ENCODE measurements at regions not wholly inside any gene's neighbourhood (a gene's known extent, or its start where the extent isn't known, plus 50 kb on each side); places are given as distances from the start of the nearest gene placed in this dataset.

- H3K27me3 ChIP-seq: no peaks in the 10 kb centered on the region
- no peaks in the 10 kb centered on the region for H3K36me3 ChIP-seq
- intact Hi-C loops (cut with DNase I): no loop called here
- H3K9me3 ChIP-seq: no peaks in the 10 kb centered on the region
- H3K4me1 ChIP-seq: no peaks in the 10 kb centered on the region
- no peak for TF ChIP-seq POLR2AphosphoS5 (IDR thresholded peaks at IDR 0.05)
- no peak for TF ChIP-seq POLR2A (IDR thresholded peaks at IDR 0.05; ENCODE audit: low read depth)
- no peak for TF ChIP-seq EP300 (IDR thresholded peaks at IDR 0.05)
- no peak for TF ChIP-seq CTCF (IDR thresholded peaks at IDR 0.05)
- DNase-seq (ENCODE audit: extremely low spot score): no peak
- H3K4me3 ChIP-seq: no peak overlapping the region
- WGBS: 73% methylated on average over 4 of the region's 4 CpGs
- H3K27ac ChIP-seq (replicated peaks in 1 of 4): no peak overlapping the region
These were observed 225.2 kb downstream of the CHD9NB start for GRCh38 chr16:52827456-52827855.

GRCh38 chr16:52825892-52826291 lies 226.8 kb downstream of the CHD9NB start:
- intact Hi-C loops (cut with DNase I): no loop called here
- H3K27ac ChIP-seq (replicated peaks in 1 of 4): no peak overlapping the region
- no peaks in the 10 kb centered on the region for H3K9me3 ChIP-seq
- H3K27me3 ChIP-seq: no peaks in the 10 kb centered on the region
- no peak for TF ChIP-seq POLR2AphosphoS5 (IDR thresholded peaks at IDR 0.05)
- no peak for TF ChIP-seq EP300 (IDR thresholded peaks at IDR 0.05)
- no peak for TF ChIP-seq POLR2A (IDR thresholded peaks at IDR 0.05; ENCODE audit: low read depth)
- TF ChIP-seq CTCF (IDR thresholded peaks at IDR 0.05): no peak
- no peak for DNase-seq (ENCODE audit: extremely low spot score)
- no peaks in the 10 kb centered on the region for H3K36me3 ChIP-seq
- WGBS: 73% methylated on average over 5 of the region's 5 CpGs
- H3K4me3 ChIP-seq: no peak overlapping the region
- no peaks in the 10 kb centered on the region for H3K4me1 ChIP-seq

- Histone ChIP-seq H3K27ac (replicated peaks in 1 of 4) (no peak overlapping the region), H3K9me3 (no peaks in the 10 kb centered on the region), H3K36me3 (no peaks in the 10 kb centered on the region), H3K4me1 (no peaks in the 10 kb centered on the region), H3K4me3 (no peak overlapping the region), H3K27me3 (no peaks in the 10 kb centered on the region)
- WGBS: 54% methylated on average over 3 of the region's 3 CpGs
- TF ChIP-seq EP300 (IDR thresholded peaks at IDR 0.05): no peak
- no peak for TF ChIP-seq POLR2A (IDR thresholded peaks at IDR 0.05; ENCODE audit: low read depth)
- TF ChIP-seq POLR2AphosphoS5 (IDR thresholded peaks at IDR 0.05): no peak
- TF ChIP-seq CTCF (IDR thresholded peaks at IDR 0.05): no peak
- intact Hi-C loops (cut with DNase I): no loop called here
- no peak for DNase-seq (ENCODE audit: extremely low spot score)
These were observed 232.9 kb downstream of the CHD9NB start for GRCh38 chr16:52819808-52820207.

- no peak for TF ChIP-seq POLR2A (IDR thresholded peaks at IDR 0.05; ENCODE audit: low read depth)
- TF ChIP-seq POLR2AphosphoS5 (IDR thresholded peaks at IDR 0.05): no peak
- no peak for TF ChIP-seq EP300 (IDR thresholded peaks at IDR 0.05)
- no peak for TF ChIP-seq CTCF (IDR thresholded peaks at IDR 0.05)
- Histone ChIP-seq H3K9me3 (no peaks in the 10 kb centered on the region), H3K27me3 (no peaks in the 10 kb centered on the region), H3K4me1 (no peaks in the 10 kb centered on the region), H3K4me3 (no peak overlapping the region), H3K36me3 (no peaks in the 10 kb centered on the region), H3K27ac (replicated peaks in 1 of 4) (no peak overlapping the region)
- no peak for DNase-seq (ENCODE audit: extremely low spot score)
- WGBS: 72% methylated on average over 7 of the region's 7 CpGs
- intact Hi-C loops (cut with DNase I): no loop called here
These were observed 233.3 kb downstream of the CHD9NB start for GRCh38 chr16:52819405-52819804.

- Histone ChIP-seq H3K27ac (replicated peaks in 1 of 4) (no peak overlapping the region), H3K4me1 (no peaks in the 10 kb centered on the region), H3K27me3 (no peaks in the 10 kb centered on the region), H3K36me3 (no peaks in the 10 kb centered on the region), H3K4me3 (no peak overlapping the region), H3K9me3 (no peaks in the 10 kb centered on the region)
- intact Hi-C loops (cut with DNase I): no loop called here
- WGBS: 49% methylated on average over 6 of the region's 6 CpGs
- DNase-seq (ENCODE audit: extremely low spot score): no peak
- TF ChIP-seq CTCF (IDR thresholded peaks at IDR 0.05) (no peak), POLR2A (IDR thresholded peaks at IDR 0.05; ENCODE audit: low read depth) (no peak), EP300 (IDR thresholded peaks at IDR 0.05) (no peak), POLR2AphosphoS5 (IDR thresholded peaks at IDR 0.05) (no peak)
These were observed 235.0 kb downstream of the CHD9NB start for GRCh38 chr16:52817696-52818095.
